Esophagus muscularis mucosa (tissue), 4 donors: ENCODE measurements at regions not wholly inside any gene's neighbourhood (a gene's known extent, or its start where the extent isn't known, plus 50 kb on each side); places are given as distances from the start of the nearest gene placed in this dataset.

Experiments
- DNase-seq: peaks from one replicate; pipeline ENCODE4 v3.0.0-alpha.2; 2017; ENCODE audit errors: extremely low spot score
- H3K27ac ChIP-seq, 4 donors: fragments of 200-600 bp; sonication (generic); replicated peaks in 1 of 4; 1 replicate in 3 of 4; 2 replicates in 1 of 4; pipeline ENCODE4 v1.5.1; 2016 to 2019; ENCODE audit warnings: mild to moderate bottlenecking in 1 of 4
- H3K27me3 ChIP-seq, 4 donors: fragments of 200-600 bp; sonication (generic); one replicate each; pipeline versions ENCODE4 v1.5.1 to v1.6.0; 2016 to 2019
- H3K36me3 ChIP-seq, 4 donors: fragments of 200-600 bp; sonication (generic); one replicate each; pipeline ENCODE4 v1.5.1; 2016 to 2019
- H3K4me1 ChIP-seq, 4 donors: fragments of 200-600 bp; sonication (generic); one replicate each; pipeline ENCODE4 v1.5.1; 2016 to 2019
- H3K4me3 ChIP-seq, 4 donors: fragments of 200-600 bp; sonication (generic); 1 replicate in 2 of 4; 2 replicates in 2 of 4; pipeline ENCODE4 v1.5.1; 2016 to 2019; ENCODE audit warnings: mild to moderate bottlenecking in 4 of 4, moderate library complexity in 1 of 4
- H3K9me3 ChIP-seq, 4 donors: fragments of 200-600 bp; sonication (generic); 1 replicate in 3 of 4; 2 replicates in 1 of 4; pipeline ENCODE4 v1.5.1; 2016 to 2019
- EP300 ChIP-seq: sonication (generic); formaldehyde crosslinking; IDR thresholded peaks from one replicate; pipeline ENCODE4 v1.6.1; 2017; ENCODE audit warnings: antibody characterized with exemption
- POLR2A ChIP-seq: fragments of 450-650 bp; IDR thresholded peaks from one replicate; pipeline ENCODE4 v1.6.1; 2017; ENCODE audit warnings: antibody characterized with exemption, moderate library complexity, mild to moderate bottlenecking, low read depth
- POLR2AphosphoS5 ChIP-seq, 2 donors: sonication (generic); formaldehyde crosslinking; IDR thresholded peaks; one replicate each; pipeline ENCODE4 v1.6.1; 2017; ENCODE audit warnings: antibody characterized with exemption in 2 of 2
- WGBS: methylation state at CpG from one replicate; pipeline ENCODE4 v1.1.5; 2018; 5-methylcytosine and 5-hydroxymethylcytosine counted together
- intact Hi-C: fragments of 100-400 bp; cut with DNase I; formaldehyde crosslinking; loops from one replicate; pipeline ENCODE4 v1.15.1; 2023
- TF ChIP-seq, protein P1 (sequence below), 3 experiments: fragments of 200-600 bp in 2 of 3; fragments of 450-650 bp in 1 of 3; sonication (generic) in 2 of 3; IDR thresholded peaks; one replicate each; pipeline ENCODE4 v1.5.1; 2017 to 2019; ENCODE audit warnings: antibody characterized with exemption in 3 of 3, mild to moderate bottlenecking in 2 of 3, moderate library complexity in 1 of 3

DNA sequence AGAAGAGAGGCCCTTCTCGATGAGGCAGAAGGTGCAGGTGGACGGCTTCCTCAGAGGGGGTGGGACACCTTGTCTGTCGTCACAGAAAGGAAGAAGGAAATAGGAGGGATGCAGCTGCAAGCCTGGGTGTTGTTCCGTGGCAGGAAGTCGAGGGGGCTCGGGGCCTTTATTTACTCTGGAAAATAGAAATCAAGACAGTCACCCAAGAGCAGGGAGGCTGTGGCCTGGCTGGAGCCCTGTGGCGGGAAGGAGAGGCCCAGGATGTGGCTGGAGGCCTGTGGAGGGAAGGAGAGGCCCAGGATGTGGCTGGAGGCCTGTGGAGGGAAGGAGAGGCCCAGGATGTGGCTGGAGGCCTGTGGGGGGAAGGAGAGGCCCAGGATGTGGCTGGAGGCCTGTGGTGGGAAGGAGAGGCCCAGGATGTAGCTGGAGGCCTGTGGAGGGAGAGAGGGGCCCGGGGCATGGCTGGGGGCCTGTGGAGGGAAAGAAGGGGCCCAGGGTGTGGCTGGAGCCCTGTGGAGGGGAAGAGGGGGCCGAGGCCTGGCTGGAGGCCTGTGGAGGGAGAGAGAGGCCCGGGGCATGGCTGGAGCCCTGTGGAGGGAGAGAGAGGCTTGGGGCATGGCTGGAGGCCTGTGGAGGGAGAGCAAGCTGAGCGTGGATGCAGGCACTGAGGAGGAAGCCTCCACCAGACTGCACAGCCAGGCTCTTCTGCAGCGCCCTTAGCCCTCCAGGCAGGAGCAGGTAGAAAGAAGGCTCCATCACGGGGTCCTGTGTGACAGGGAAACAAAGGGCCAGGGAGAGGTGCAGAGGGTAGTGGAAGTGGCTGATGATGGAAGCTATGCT is 97.3 kb upstream of the SFMBT2 start:
- Histone ChIP-seq H3K27me3 (no peaks in the 10 kb centered on the region), H3K9me3 (peaks cover 0 to 4% (median 2%) of the 10 kb centered on the region in 4 donors), H3K27ac (no peak overlapping the region), H3K36me3 (no peaks in the 10 kb centered on the region), H3K4me3 (no peak overlapping the region), H3K4me1 (no peaks in the 10 kb centered on the region)
- no peak for DNase-seq
- intact Hi-C loops, result no loop called here
- 71% methylated on average over 13 of the region's 13 CpGs for WGBS
- TF ChIP-seq, protein P1, sequence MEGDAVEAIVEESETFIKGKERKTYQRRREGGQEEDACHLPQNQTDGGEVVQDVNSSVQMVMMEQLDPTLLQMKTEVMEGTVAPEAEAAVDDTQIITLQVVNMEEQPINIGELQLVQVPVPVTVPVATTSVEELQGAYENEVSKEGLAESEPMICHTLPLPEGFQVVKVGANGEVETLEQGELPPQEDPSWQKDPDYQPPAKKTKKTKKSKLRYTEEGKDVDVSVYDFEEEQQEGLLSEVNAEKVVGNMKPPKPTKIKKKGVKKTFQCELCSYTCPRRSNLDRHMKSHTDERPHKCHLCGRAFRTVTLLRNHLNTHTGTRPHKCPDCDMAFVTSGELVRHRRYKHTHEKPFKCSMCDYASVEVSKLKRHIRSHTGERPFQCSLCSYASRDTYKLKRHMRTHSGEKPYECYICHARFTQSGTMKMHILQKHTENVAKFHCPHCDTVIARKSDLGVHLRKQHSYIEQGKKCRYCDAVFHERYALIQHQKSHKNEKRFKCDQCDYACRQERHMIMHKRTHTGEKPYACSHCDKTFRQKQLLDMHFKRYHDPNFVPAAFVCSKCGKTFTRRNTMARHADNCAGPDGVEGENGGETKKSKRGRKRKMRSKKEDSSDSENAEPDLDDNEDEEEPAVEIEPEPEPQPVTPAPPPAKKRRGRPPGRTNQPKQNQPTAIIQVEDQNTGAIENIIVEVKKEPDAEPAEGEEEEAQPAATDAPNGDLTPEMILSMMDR (IDR thresholded peaks at IDR 0.05), result no peak
- TF ChIP-seq EP300, result no peak
- TF ChIP-seq POLR2A, result no peak
- no peak for TF ChIP-seq POLR2AphosphoS5 (IDR thresholded peaks at IDR 0.05)

DNA sequence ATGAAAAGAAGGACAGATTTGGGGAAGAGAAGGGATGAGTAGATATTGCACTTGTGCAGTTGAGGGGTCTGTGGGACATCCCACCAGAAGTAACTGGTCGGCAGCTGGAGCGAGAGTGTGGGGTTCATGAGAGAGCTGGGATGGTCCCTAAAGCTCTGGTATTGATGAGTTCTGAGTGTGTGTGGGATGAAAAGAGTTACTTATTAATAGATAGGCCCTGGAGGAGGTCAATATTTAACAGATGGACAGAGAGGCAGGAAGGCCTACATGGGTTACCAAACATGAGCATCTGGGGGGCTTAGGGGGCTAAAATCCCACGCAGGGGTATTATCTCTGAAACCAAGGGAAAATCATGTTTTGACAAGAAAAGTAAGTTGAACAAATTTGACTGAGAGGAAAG is 95.7 kb upstream of the SFMBT2 start:
- Histone ChIP-seq H3K36me3 (no peaks in the 10 kb centered on the region), H3K4me1 (no peaks in the 10 kb centered on the region), H3K4me3 (no peak overlapping the region), H3K27me3 (no peaks in the 10 kb centered on the region), H3K27ac (no peak overlapping the region), H3K9me3 (peaks cover 0 to 4% (median 2%) of the 10 kb centered on the region in 4 donors)
- WGBS, result 82% methylated on average over 3 of the region's 3 CpGs
- DNase-seq, result no peak
- TF ChIP-seq POLR2A (no peak), POLR2AphosphoS5 (IDR thresholded peaks at IDR 0.05) (no peak), EP300 (no peak)
- TF ChIP-seq, protein P1 (IDR thresholded peaks at IDR 0.05), result no peak
- intact Hi-C loops, result no loop called here

DNA sequence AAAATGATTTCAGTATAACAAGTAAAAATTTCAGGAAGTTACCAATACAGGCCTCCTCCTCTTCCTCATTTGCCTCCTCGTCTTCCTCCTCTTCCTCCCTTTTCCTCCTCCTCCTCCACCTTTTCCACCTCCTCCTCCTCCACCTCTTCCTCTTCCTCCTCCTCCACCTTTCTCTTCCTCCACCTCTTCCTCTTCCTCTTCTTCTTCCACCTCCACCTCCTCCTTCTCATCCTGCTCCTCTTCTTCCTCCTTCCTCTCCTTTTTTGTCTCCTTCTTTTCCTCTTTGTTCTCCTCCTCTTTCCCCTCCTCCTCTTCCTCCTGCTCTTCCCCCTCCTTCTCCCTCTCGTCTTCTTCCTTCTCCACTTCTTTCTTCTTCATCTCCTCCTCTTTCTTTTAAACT is 94.4 kb upstream of the SFMBT2 start:
- intact Hi-C loops, result no loop called here
- no peak overlapping the region for H3K27ac ChIP-seq
- H3K9me3 ChIP-seq, result peaks cover 0 to 2% (median 0%) of the 10 kb centered on the region in 4 donors
- DNase-seq, result no peak
- WGBS, result 81% methylated on average over 2 of the region's 2 CpGs
- no peak overlapping the region for H3K4me3 ChIP-seq
- H3K27me3 ChIP-seq, result no peaks in the 10 kb centered on the region
- H3K36me3 ChIP-seq, result no peaks in the 10 kb centered on the region
- no peaks in the 10 kb centered on the region for H3K4me1 ChIP-seq
- TF ChIP-seq, protein P1 (IDR thresholded peaks at IDR 0.05), result no peak

GRCh38 chr10:7503190-7503589 is 92.4 kb upstream of the SFMBT2 start:
- H3K27me3 ChIP-seq, result no peaks in the 10 kb centered on the region
- no peak overlapping the region for H3K27ac ChIP-seq
- H3K36me3 ChIP-seq, result no peaks in the 10 kb centered on the region
- H3K9me3 ChIP-seq, result no peaks in the 10 kb centered on the region
- H3K4me1 ChIP-seq, result no peaks in the 10 kb centered on the region
- H3K4me3 ChIP-seq, result no peak overlapping the region
- intact Hi-C loops, result no loop called here
- DNase-seq, result no peak
- WGBS, result 62% methylated on average over 4 of the region's 4 CpGs
- no peak for TF ChIP-seq POLR2AphosphoS5 (IDR thresholded peaks at IDR 0.05)
- no peak for TF ChIP-seq POLR2A
- TF ChIP-seq EP300, result no peak
- TF ChIP-seq, protein P1 (IDR thresholded peaks at IDR 0.05), result no peak

- intact Hi-C loops, result no loop called here
- WGBS, result 73% methylated on average over 10 of the region's 12 CpGs
Observed at GRCh38 chr10:7501157-7501556, 90.3 kb upstream of the SFMBT2 start.

More at GRCh38 chr10:7501157-7501556, 90.3 kb upstream of the SFMBT2 start:
- no peak for DNase-seq
- Histone ChIP-seq H3K9me3 (no peaks in the 10 kb centered on the region), H3K4me3 (no peak overlapping the region), H3K27me3 (peaks cover 0 to 5% (median 0%) of the 10 kb centered on the region in 4 donors), H3K4me1 (no peaks in the 10 kb centered on the region), H3K36me3 (no peaks in the 10 kb centered on the region), H3K27ac (no peak overlapping the region)
- TF ChIP-seq EP300, result no peak
- no peak for TF ChIP-seq POLR2A
- TF ChIP-seq POLR2AphosphoS5 (IDR thresholded peaks at IDR 0.05), result no peak
- TF ChIP-seq, protein P1 (IDR thresholded peaks at IDR 0.05), result no peak
